Small intestine (tissue), 7 donors: ENCODE measurements at regions not wholly inside any gene's neighbourhood (a gene's known extent, or its start where the extent isn't known, plus 50 kb on each side); places are given as distances from the start of the nearest gene placed in this dataset.

Experiments
- DNase-seq, 2 donors: peaks; one replicate each; pipeline versions ENCODE4 v3.0.0 to v3.0.0-alpha.2; 2013
- FAIRE-seq: peaks from 2 replicates; lab custom pipeline; 2012; peaks lifted over from hg19 to GRCh38; lab: Jason Lieb, UNC
- H3K27ac ChIP-seq, 3 donors: one replicate each; pipeline ENCODE4 v1.5.1; 2013; ENCODE audit warnings: low read length in 2 of 3, mild to moderate bottlenecking in 2 of 3, control low read depth in 1 of 3, inconsistent platforms in 1 of 3, low read depth in 1 of 3, moderate library complexity in 1 of 3
- H3K27me3 ChIP-seq, 3 donors: one replicate each; pipeline ENCODE4 v1.6.1; 2013; ENCODE audit warnings: low read length in 3 of 3, inconsistent platforms in 1 of 3; ENCODE audit not compliant: control insufficient read depth in 3 of 3, insufficient read depth in 3 of 3
- H3K36me3 ChIP-seq, 3 donors: one replicate each; pipeline ENCODE4 v1.6.1; 2013; ENCODE audit warnings: low read length in 3 of 3, inconsistent platforms in 1 of 3, low read depth in 1 of 3, mild to moderate bottlenecking in 1 of 3, moderate library complexity in 1 of 3; ENCODE audit not compliant: control insufficient read depth in 3 of 3, insufficient read depth in 2 of 3
- H3K4me1 ChIP-seq, 3 donors: one replicate each; pipeline ENCODE4 v1.6.1; 2013; ENCODE audit warnings: low read length in 2 of 3, inconsistent platforms in 1 of 3, low read depth in 1 of 3, mild to moderate bottlenecking in 1 of 3, moderate library complexity in 1 of 3; ENCODE audit not compliant: control insufficient read depth in 3 of 3, insufficient read depth in 2 of 3
- H3K4me3 ChIP-seq, 3 donors: one replicate each; pipeline ENCODE4 v1.5.1; 2013; ENCODE audit warnings: low read length in 3 of 3, control low read depth in 1 of 3, inconsistent platforms in 1 of 3, low read depth in 1 of 3, mild to moderate bottlenecking in 1 of 3, moderate library complexity in 1 of 3
- H3K9me3 ChIP-seq, 2 donors: one replicate each; pipeline ENCODE4 v1.6.1; 2013; ENCODE audit warnings: low read depth in 1 of 2, low read length in 1 of 2; ENCODE audit not compliant: control insufficient read depth in 2 of 2, insufficient read depth in 1 of 2
- WGBS, 3 donors: extraction: QIAGEN DNeasy Blood & Tissue Kit; methylation state at CpG; one replicate each; pipeline ENCODE4 v1.1.7; 2013; 5-methylcytosine and 5-hydroxymethylcytosine counted together
- donor health status: healthy with polysubstance abuse.
- donor health status: control.
- donor health status: control.
- donor health status: Bipolar disorder and iron deficiency.
- donor health status: healthy.

DNA sequence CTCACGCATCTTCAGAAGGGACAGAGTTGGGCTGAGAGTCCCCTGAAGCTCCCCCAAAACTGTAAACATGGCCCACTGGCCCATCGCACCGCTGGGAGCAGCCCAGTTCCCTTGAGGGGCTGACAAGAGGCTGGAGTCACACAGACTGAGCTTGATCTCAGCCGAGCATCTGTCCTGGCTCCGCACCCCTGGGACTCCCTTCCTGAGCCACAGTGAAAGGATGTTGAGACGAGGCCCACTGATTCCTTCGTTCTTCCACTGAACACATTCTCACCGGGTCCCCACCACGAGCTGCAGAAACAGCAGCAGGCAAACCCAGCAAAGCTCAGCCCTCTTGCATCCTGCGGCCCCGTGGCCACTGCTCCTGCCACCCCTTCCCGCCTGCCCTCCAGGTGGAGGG is 145.9 kb upstream of the CIBAR2 start:
- peaks cover 0 to 56% (median 0%) of the 10 kb centered on the region in 3 donors for H3K36me3 ChIP-seq
- DNase-seq, result no peak
- H3K9me3 ChIP-seq, result no peaks in the 10 kb centered on the region
- H3K27ac ChIP-seq, result no peak overlapping the region
- H3K4me3 ChIP-seq, result no peak overlapping the region
- WGBS, 3 donors, result 64 to 72% (median 70%) methylated on average over 12 of the region's 12 CpGs
- FAIRE-seq, result no peak
- no peaks in the 10 kb centered on the region for H3K27me3 ChIP-seq
- peaks cover 0 to 7% (median 0%) of the 10 kb centered on the region in 3 donors for H3K4me1 ChIP-seq

DNA sequence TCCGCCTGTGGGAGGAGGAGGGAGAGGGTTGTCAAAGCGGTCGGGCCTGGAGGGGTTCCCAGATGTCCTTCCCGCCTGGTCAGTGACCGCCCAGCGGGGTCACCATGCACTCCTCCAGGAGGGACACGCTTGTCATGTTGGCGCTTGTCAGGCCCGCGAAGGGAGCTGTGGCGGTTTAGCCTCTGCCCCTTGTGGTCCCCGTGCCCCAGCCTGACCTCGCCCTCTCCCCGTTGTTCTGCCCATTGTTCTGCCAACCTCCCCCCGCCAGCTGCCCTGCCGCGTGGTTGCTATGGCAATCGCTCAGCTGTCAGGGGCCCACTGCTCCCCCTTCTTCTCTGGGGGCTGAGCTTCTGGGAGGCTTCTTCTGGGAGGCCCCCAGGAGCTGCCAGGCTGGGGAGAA is 146.4 kb upstream of the CIBAR2 start:
- Histone ChIP-seq H3K27me3 (no peaks in the 10 kb centered on the region), H3K27ac (no peak overlapping the region), H3K4me3 (no peak overlapping the region), H3K9me3 (no peaks in the 10 kb centered on the region), H3K4me1 (peaks cover 0 to 7% (median 0%) of the 10 kb centered on the region in 3 donors), H3K36me3 (peaks cover 0 to 54% (median 0%) of the 10 kb centered on the region in 3 donors)
- no peak for DNase-seq
- no peak for FAIRE-seq
- WGBS, 3 donors, result 26 to 35% (median 32%) methylated on average over 14 to 18 of the region's 18 CpGs

DNA sequence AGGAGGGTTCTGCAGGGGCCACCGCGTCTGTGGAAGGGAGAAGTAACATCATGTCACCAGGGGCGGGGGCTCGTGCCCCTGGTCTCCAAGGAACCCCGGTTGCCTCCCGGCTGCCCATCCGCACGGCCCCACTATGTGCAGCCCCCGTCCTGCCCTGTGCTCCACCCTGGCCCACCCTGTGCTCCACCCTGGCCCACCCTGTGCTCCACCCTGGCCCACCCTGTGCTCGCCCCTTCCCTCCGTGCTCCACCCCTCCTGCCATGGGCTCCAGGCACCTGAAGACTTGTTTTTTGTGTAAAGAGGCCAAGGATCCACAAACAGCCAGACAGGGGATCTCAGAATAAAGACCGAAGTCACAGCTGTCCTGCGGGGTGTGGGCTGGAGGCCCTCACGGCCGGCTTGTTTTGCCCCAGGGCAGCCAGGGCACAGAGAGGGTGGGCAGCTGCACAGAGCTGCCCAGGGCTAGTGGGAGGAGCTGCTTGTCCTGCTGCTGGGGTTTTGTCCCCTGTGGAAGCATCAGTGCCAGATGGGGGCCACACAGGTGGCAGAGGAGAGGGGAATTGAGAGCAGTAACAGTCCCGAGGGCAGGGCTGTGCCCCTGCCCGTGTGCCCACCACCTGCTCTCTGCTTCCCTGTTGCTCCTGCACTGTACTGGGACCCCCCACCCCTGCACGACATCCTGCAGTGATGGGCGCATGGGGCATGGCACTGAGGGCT is 147.0 kb upstream of the CIBAR2 start:
- no peak overlapping the region for H3K27ac ChIP-seq
- H3K4me1 ChIP-seq, result peaks cover 0 to 7% (median 0%) of the 10 kb centered on the region in 3 donors
- FAIRE-seq (no peak), DNase-seq (no peak)
- H3K4me3 ChIP-seq, result no peak overlapping the region
- no peaks in the 10 kb centered on the region for H3K27me3 ChIP-seq
- 51 to 66% (median 53%) methylated on average over 16 to 19 of the region's 19 CpGs for WGBS, 3 donors
- H3K36me3 ChIP-seq, result peaks cover 0 to 56% (median 0%) of the 10 kb centered on the region in 3 donors
- no peaks in the 10 kb centered on the region for H3K9me3 ChIP-seq

DNA sequence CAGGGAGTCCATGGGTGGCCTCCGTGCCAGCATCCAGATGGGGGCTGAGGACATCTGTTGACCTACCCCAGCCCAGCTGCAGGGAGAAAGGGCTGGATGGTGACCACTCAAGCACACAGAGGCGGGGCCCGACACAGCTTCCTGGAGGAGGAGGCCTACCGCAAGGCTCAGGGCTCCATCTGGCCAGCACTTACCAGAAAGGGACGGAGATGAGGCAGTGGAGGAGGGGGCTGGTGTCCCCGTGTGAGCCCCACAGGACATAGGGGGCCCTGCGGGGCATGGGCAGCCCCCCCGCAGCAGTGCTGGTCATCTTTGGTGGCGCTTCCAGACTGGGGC is 147.5 kb upstream of the CIBAR2 start:
- DNase-seq (no peak), FAIRE-seq (no peak)
- Histone ChIP-seq H3K27ac (no peak overlapping the region), H3K27me3 (no peaks in the 10 kb centered on the region), H3K4me3 (no peak overlapping the region), H3K4me1 (peaks cover 0 to 7% (median 0%) of the 10 kb centered on the region in 3 donors), H3K36me3 (peaks cover 0 to 58% (median 0%) of the 10 kb centered on the region in 3 donors), H3K9me3 (no peaks in the 10 kb centered on the region)
- WGBS, 3 donors, result 78 to 93% (median 80%) methylated on average over 9 of the region's 9 CpGs

DNA sequence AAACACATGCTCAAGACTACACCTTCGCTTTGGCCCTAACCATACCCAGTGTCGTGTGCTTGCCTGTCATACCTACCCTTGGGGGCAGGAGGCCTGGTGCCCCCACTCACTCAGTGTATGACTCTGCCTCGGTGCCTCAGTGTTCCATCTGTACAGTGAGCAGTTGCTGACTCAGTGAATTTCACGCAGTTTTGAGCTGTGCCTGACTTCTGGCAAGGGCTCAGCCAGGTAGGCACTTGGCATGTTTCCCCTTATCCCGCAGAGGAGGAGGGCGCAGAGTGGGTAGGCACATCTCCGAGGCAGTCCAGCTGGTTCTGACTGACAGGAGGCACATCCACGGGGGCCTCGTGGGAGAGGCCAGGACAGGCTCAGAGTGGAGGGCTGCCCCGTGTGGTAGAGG is 148.9 kb upstream of the CIBAR2 start:
- no peak for DNase-seq
- no peak overlapping the region for H3K27ac ChIP-seq
- FAIRE-seq, result no peak
- H3K36me3 ChIP-seq, result peaks cover 0 to 70% (median 0%) of the 10 kb centered on the region in 3 donors
- H3K4me1 ChIP-seq, result peaks cover 0 to 7% (median 0%) of the 10 kb centered on the region in 3 donors
- no peaks in the 10 kb centered on the region for H3K27me3 ChIP-seq
- no peaks in the 10 kb centered on the region for H3K9me3 ChIP-seq
- 67 to 87% (median 78%) methylated on average over 10 of the region's 10 CpGs for WGBS, 3 donors
- no peak overlapping the region for H3K4me3 ChIP-seq

DNA sequence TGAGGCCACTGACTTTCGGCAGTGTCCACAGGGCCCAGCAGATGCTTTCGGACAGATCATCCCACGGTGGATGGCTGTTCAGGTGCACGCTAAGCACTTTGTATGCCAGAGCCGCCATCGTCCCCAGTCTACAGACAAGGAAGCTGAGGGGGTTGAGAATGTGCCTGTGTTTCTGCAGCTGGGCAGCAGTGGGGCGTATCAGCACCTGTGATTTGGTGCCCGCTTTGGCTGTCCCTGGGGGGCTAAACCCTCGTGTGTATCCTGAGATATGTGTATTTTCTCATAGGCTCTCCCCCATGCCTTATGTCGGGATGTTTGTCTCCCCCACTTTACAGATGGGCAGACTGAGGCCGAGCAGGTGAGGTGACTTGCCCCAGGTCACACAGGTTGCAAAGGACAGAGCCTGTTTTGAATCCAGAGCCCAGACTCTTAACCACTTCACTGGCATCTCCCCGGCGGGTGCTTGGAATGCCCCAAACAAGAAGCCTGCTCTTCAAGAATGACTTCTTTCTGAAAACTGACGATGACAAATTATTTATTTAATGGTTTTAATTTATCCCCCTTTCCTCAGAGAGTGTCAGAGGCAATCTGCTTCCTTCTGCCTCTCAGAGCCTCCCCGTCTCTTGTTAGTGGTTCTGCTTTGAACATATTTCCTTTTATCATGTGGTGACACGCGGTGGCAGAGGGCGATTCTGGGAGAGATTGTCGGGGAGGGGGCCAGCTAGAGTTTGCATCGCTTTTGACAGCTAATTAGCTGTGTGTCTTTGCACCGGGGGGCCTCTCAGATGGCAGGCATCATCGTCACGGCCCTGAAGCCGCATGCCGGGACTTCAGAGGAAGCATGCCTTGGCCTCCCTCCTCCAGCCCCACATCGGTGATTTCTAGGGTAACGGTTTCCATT is 149.6 kb upstream of the CIBAR2 start:
- no peak for DNase-seq
- Histone ChIP-seq H3K9me3 (no peaks in the 10 kb centered on the region), H3K4me3 (no peak overlapping the region), H3K27ac (no peak overlapping the region), H3K36me3 (peaks cover 0 to 75% (median 0%) of the 10 kb centered on the region in 3 donors), H3K27me3 (no peaks in the 10 kb centered on the region), H3K4me1 (peaks cover 0 to 7% (median 0%) of the 10 kb centered on the region in 3 donors)
- no peak for FAIRE-seq
- 71 to 83% (median 74%) methylated on average over 27 of the region's 27 CpGs for WGBS, 3 donors

DNA sequence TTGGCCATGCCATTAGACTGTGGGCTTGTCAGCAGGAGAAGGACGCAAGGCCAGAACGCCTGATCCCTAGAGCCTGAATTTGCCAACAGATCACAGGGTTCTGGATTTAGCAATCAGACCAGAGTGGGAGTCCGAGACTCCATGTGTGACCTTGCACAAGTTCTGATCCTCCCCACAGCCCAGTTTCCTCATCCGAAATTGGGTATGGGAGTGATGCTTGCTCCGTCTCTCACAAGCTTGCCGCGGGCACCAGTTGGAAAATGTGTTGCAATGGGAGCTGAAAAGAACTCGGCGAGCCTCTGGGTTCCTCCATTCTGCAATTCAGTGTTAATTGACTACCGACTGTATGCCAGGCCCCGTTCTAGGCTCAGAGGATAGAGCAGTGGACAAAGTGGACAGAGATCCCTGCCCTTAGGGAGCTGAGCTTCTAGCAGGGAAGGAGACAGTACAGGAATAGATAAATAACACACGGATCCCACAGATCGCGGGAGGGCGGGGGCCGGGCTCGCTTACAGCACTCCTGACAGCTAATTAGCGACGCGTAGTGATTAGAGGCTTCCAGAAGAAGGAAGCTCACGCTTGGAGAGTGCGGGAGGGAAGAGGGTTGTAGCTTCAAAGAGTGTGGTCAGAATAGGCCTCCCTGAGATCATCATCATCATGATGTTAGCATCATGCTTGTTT is 150.4 kb upstream of the CIBAR2 start:
- WGBS, 3 donors, result 82 to 87% (median 85%) methylated on average over 22 of the region's 22 CpGs
- FAIRE-seq, result no peak
- H3K9me3 ChIP-seq, result no peaks in the 10 kb centered on the region
- H3K36me3 ChIP-seq, result peaks cover 0 to 75% (median 0%) of the 10 kb centered on the region in 3 donors
- no peak overlapping the region for H3K4me3 ChIP-seq
- no peak overlapping the region for H3K27ac ChIP-seq
- no peak for DNase-seq
- H3K4me1 ChIP-seq, result peaks cover 0 to 7% (median 0%) of the 10 kb centered on the region in 3 donors
- no peaks in the 10 kb centered on the region for H3K27me3 ChIP-seq

DNA sequence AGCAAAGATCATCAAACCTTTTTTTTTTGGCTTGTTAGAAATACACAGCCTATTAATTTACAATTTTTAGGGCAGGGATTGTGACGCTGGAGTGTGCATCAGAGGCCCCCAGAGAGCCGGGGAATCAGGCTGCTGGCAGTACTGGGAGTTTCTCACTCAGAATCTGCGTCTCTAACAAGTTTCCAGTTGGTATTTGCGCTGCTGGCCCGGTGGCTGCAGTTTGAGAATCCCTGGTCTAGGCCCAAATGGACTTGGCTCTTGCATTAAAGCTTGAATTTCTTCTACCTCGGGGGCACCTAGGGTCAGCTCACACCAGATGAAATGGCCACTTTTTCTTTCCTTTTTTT is 150.9 kb upstream of the CIBAR2 start:
- no peaks in the 10 kb centered on the region for H3K9me3 ChIP-seq
- DNase-seq, result no peak
- H3K36me3 ChIP-seq, result peaks cover 0 to 75% (median 0%) of the 10 kb centered on the region in 3 donors
- H3K27ac ChIP-seq, result no peak overlapping the region
- peaks cover 0 to 7% (median 0%) of the 10 kb centered on the region in 3 donors for H3K4me1 ChIP-seq
- no peak overlapping the region for H3K4me3 ChIP-seq
- no peak for FAIRE-seq
- no peaks in the 10 kb centered on the region for H3K27me3 ChIP-seq
- 71 to 80% (median 78%) methylated on average over 6 of the region's 6 CpGs for WGBS, 3 donors
